OCI-LY3 (cell line): ENCODE measurements at regions not wholly inside any gene's neighbourhood (a gene's known extent, or its start where the extent isn't known, plus 50 kb on each side); places are given as distances from the start of the nearest gene placed in this dataset.

Experiments
- H2AFZ ChIP-seq: fragments of 200-600, 300-600 bp; shearing (Covaris generic); 2 replicates; pipeline ENCODE4 v1.6.0; 2014; ENCODE audit warnings: antibody characterized with exemption, low read depth, low read length
- H3K27ac ChIP-seq: fragments of 200-600, 300-600 bp; sonication (generic); 2 replicates; pipeline ENCODE4 v1.5.1; 2014; ENCODE audit warnings: mild to moderate bottlenecking, low read length, moderate library complexity, mixed read lengths
- H3K27me3 ChIP-seq: fragments of 200-600, 300-600 bp; sonication (generic); 2 replicates; pipeline ENCODE4 v1.6.1; 2014; ENCODE audit warnings: low read depth, low read length, mixed read lengths
- H3K36me3 ChIP-seq: fragments of 200-600, 300-600 bp; sonication (generic); replicated peaks from 2 replicates; pipeline ENCODE3; 2014; ENCODE audit warnings: low read depth, low read length, mixed read lengths
- H3K4me1 ChIP-seq: fragments of 300-600, 200-600 bp; sonication (generic); 2 replicates; pipeline ENCODE4 v1.6.1; 2014; ENCODE audit warnings: low read length, mixed read lengths
- H3K4me2 ChIP-seq: fragments of 200-600, 300-600 bp; sonication (generic); 2 replicates; pipeline ENCODE4 v1.6.1; 2014; ENCODE audit warnings: low read length, mixed read lengths
- H3K4me3 ChIP-seq: fragments of 300-600, 200-600 bp; sonication (generic); 2 replicates; pipeline ENCODE4 v1.5.1; 2014; ENCODE audit warnings: antibody characterized with exemption, mild to moderate bottlenecking, low read length, moderate library complexity
- H3K79me2 ChIP-seq: fragments of 300-600, 200-600 bp; shearing (Covaris generic); 2 replicates; pipeline ENCODE4 v1.6.1; 2014; ENCODE audit warnings: mild to moderate bottlenecking, low read length, mixed read lengths
- H3K9ac ChIP-seq: fragments of 300-600, 200-600 bp; shearing (Covaris generic); 2 replicates; pipeline ENCODE4 v1.6.0; 2014; ENCODE audit warnings: mild to moderate bottlenecking, low read length, moderate library complexity
- H3K9me3 ChIP-seq: fragments of 200-600, 300-600 bp; shearing (Covaris generic); 2 replicates; pipeline ENCODE4 v1.6.1; 2014; ENCODE audit warnings: low read length, mixed read lengths; ENCODE audit not compliant: insufficient read depth
- H4K20me1 ChIP-seq: fragments of 200-600, 300-600 bp; sonication (generic); 2 replicates; pipeline ENCODE4 v1.6.1; 2016; ENCODE audit warnings: low read length, mixed read lengths; ENCODE audit not compliant: insufficient read depth
- EZH2phosphoT487 ChIP-seq: fragments of 200-600 bp; shearing (Covaris generic); IDR thresholded peaks from 2 replicates; pipeline ENCODE4 v1.6.1; 2018; ENCODE audit warnings: antibody characterized with exemption, mixed run types, low read depth
- TF ChIP-seq, protein P1 (sequence below): fragments of 200-600, 300-600 bp; sonication (generic); IDR thresholded peaks from 2 replicates; pipeline ENCODE4 v1.5.1; 2014; ENCODE audit warnings: antibody characterized with exemption, low read length, low read depth

DNA sequence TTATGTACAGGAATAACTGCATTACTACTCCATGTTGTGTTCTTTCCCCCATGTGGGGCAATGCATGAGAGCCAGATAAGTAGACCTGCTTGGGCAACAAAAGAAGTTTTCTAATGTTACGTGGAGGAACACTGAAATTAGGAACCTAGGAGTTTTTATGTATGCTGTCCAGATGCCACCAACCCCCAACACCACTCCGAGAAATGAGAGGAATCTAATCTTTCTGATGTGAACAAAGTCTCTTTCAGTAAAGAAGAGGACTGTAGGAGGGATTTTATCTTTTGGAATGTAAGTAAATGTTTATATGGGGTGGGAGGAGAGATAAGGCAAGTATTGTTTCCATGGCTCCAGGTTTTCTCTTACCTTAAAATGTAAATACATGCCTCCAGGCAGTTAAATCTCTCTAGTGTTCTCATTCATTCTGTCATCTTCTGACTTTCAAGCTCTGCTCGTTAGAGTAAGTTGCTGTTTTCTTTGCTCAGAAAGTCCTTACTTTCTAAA, 820.6 kb downstream of the PCDH17 start:
- no peaks in the 10 kb centered on the region for H3K79me2 ChIP-seq
- H3K4me3 ChIP-seq: no peak overlapping the region
- H3K27ac ChIP-seq: no peak overlapping the region
- TF ChIP-seq, protein P1, sequence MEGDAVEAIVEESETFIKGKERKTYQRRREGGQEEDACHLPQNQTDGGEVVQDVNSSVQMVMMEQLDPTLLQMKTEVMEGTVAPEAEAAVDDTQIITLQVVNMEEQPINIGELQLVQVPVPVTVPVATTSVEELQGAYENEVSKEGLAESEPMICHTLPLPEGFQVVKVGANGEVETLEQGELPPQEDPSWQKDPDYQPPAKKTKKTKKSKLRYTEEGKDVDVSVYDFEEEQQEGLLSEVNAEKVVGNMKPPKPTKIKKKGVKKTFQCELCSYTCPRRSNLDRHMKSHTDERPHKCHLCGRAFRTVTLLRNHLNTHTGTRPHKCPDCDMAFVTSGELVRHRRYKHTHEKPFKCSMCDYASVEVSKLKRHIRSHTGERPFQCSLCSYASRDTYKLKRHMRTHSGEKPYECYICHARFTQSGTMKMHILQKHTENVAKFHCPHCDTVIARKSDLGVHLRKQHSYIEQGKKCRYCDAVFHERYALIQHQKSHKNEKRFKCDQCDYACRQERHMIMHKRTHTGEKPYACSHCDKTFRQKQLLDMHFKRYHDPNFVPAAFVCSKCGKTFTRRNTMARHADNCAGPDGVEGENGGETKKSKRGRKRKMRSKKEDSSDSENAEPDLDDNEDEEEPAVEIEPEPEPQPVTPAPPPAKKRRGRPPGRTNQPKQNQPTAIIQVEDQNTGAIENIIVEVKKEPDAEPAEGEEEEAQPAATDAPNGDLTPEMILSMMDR: no peak
- no peak for TF ChIP-seq EZH2phosphoT487
- H3K4me2 ChIP-seq: no peak overlapping the region
- no peak overlapping the region for H3K9ac ChIP-seq
- H3K36me3 ChIP-seq: peaks cover 3% of the 10 kb centered on the region
- H4K20me1 ChIP-seq: no peaks in the 10 kb centered on the region
- H2AFZ ChIP-seq: no peak overlapping the region
- H3K4me1 ChIP-seq: no peaks in the 10 kb centered on the region
- no peaks in the 10 kb centered on the region for H3K27me3 ChIP-seq
- H3K9me3 ChIP-seq: peaks cover 14% of the 10 kb centered on the region; the same call in 1 of the 2 replicates

DNA sequence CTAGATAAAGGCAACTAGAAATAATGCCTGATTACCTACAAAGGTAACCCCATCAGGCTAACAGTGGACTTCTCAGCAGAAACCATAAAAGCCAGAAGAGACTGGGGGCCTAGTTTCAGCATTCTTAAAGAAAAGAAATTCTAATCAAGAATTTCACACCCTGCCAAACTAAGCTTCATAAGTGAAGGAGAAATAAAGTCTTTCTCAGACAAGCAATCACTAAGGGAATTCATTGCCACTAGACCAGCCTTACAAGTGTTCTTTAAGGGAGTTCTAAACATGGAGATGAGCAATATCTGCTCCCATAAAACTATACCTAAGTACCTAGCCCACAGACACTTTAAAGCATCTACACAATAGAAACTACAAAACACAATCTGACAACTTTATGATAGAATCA, 823.5 kb downstream of the PCDH17 start:
- Histone ChIP-seq H2AFZ (no peak overlapping the region), H3K4me2 (no peak overlapping the region), H3K27ac (no peak overlapping the region), H3K36me3 (peaks cover 3% of the 10 kb centered on the region), H3K4me1 (no peaks in the 10 kb centered on the region), H3K9ac (no peak overlapping the region), H4K20me1 (no peaks in the 10 kb centered on the region), H3K27me3 (no peaks in the 10 kb centered on the region), H3K4me3 (no peak overlapping the region), H3K79me2 (no peaks in the 10 kb centered on the region), H3K9me3 (peaks cover 14% of the 10 kb centered on the region; the same call in 1 of the 2 replicates)
- TF ChIP-seq EZH2phosphoT487: no peak
- TF ChIP-seq, protein P1: no peak

DNA sequence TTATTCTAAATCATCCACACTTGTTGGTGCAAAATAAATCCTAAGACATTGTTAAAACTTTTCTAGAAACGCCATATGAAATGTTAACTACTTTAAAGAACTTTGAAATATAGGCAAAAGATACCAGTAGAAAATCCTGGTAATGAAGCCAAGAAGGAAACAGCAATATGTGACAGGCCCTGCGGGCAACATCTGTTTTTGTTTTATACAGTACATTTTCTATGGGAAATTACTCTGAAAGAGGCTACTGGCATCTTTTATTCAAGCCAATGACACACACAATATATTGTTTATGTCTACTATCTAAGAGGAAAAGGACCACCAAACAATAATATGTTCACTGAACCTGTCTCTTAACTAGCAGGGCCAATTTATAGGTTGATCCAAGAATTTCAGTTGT, 829.7 kb downstream of the PCDH17 start:
- Histone ChIP-seq H3K4me3 (no peak overlapping the region), H3K9me3 (no peaks in the 10 kb centered on the region), H3K9ac (no peak overlapping the region), H3K4me2 (no peak overlapping the region), H3K27ac (no peak overlapping the region), H3K36me3 (no peaks in the 10 kb centered on the region), H3K4me1 (no peaks in the 10 kb centered on the region), H2AFZ (no peak overlapping the region), H3K79me2 (no peaks in the 10 kb centered on the region), H3K27me3 (no peaks in the 10 kb centered on the region), H4K20me1 (no peaks in the 10 kb centered on the region)
- TF ChIP-seq, protein P1: no peak
- TF ChIP-seq EZH2phosphoT487: no peak

DNA sequence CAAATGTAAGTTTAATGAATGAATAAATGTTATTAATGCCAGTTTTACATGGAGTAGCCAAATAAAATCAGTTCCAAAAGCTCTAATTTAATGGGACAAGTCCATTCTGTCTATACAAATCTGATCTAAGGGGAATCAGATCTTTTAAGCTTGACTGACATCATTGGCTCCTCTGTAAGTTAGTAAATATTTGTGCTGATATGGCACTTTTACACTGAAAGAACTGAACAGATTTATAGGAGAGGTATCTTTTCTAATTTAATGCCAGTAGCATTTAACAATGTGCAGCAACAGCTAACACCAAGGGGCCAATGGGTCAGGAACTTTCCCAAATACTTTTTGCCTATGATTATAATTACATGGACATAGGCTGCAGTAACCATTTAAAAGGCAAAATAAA, 832.3 kb downstream of the PCDH17 start:
- H3K4me1 ChIP-seq: no peaks in the 10 kb centered on the region
- H3K4me3 ChIP-seq: no peak overlapping the region
- no peak overlapping the region for H3K9ac ChIP-seq
- no peaks in the 10 kb centered on the region for H4K20me1 ChIP-seq
- no peaks in the 10 kb centered on the region for H3K36me3 ChIP-seq
- H3K27ac ChIP-seq: no peak overlapping the region
- no peaks in the 10 kb centered on the region for H3K9me3 ChIP-seq
- H3K79me2 ChIP-seq: no peaks in the 10 kb centered on the region
- TF ChIP-seq, protein P1: no peak
- TF ChIP-seq EZH2phosphoT487: no peak
- H3K4me2 ChIP-seq: no peak overlapping the region
- H3K27me3 ChIP-seq: no peaks in the 10 kb centered on the region
- no peak overlapping the region for H2AFZ ChIP-seq
